ENCODE measurements at regions not wholly inside any gene's neighbourhood (a gene's known extent, or its start where the extent isn't known, plus 50 kb on each side); places are given as distances from the start of the nearest gene placed in this dataset.
"Not testable (repeated sequence)": the region's sequence is repeated elsewhere in the genome, so short reads cannot be mapped to it uniquely, and the experiment has no call there.

- no peak for DNase-seq
Measured at GRCh38 chr12:126038434-126038833, 973.2 kb downstream of the AACS start.

GRCh38 chr12:126040307-126040706 lies 975.1 kb downstream of the AACS start:
- no peak for DNase-seq

- no peak for DNase-seq
Measured at GRCh38 chr12:126042286-126042685, 977.1 kb downstream of the AACS start.

GRCh38 chr12:126049501-126049900 lies 984.3 kb downstream of the AACS start:
- not testable (repeated sequence) for DNase-seq

- no peak for DNase-seq
Measured at GRCh38 chr12:126051611-126052107, 986.4 kb downstream of the AACS start.

- DNase-seq, result no peak
Measured at GRCh38 chr12:126055521-126055920, 990.3 kb downstream of the AACS start.

GRCh38 chr12:126061777-126062176 lies 996.5 kb downstream of the AACS start:
- DNase-seq, result no peak

- DNase-seq, result no peak
Measured at GRCh38 chr12:126064028-126064427, 998.8 kb downstream of the AACS start.

- DNase-seq, result no peak
Measured at GRCh38 chr12:126067626-126068329, 1002.5 kb downstream of the AACS start.

GRCh38 chr12:126069549-126070165 lies 1004.4 kb downstream of the AACS start:
- peak; percentile 36 for DNase-seq

- no peak for DNase-seq
Measured at GRCh38 chr12:126076515-126076914, 1011.3 kb downstream of the AACS start.

GRCh38 chr12:126083926-126084325 lies 1018.7 kb downstream of the AACS start:
- no peak for DNase-seq

- DNase-seq, result no peak
Measured at GRCh38 chr12:126084480-126084879, 1019.2 kb downstream of the AACS start.

- DNase-seq, result no peak
Measured at GRCh38 chr12:126086242-126086641, 1021.0 kb downstream of the AACS start.

- DNase-seq, result no peak
Measured at GRCh38 chr12:126087692-126088091, 1022.5 kb downstream of the AACS start.

- DNase-seq, result no peak
Measured at GRCh38 chr12:126093908-126094307, 1028.7 kb downstream of the AACS start.

GRCh38 chr12:126095748-126096510 lies 1030.7 kb downstream of the AACS start:
- no peak for DNase-seq

- no peak for DNase-seq
Measured at GRCh38 chr12:126106706-126107105, 1041.5 kb downstream of the AACS start.

- DNase-seq, result no peak
Measured at GRCh38 chr12:126107659-126108058, 1042.4 kb downstream of the AACS start.

GRCh38 chr12:126108247-126108646 lies 1043.0 kb downstream of the AACS start:
- no peak for DNase-seq

GRCh38 chr12:126112141-126112540 lies 1046.9 kb downstream of the AACS start:
- no peak for DNase-seq

- no peak for DNase-seq
Measured at GRCh38 chr12:126112849-126113248, 1047.6 kb downstream of the AACS start.

GRCh38 chr12:126114441-126114840 lies 1049.2 kb downstream of the AACS start:
- no peak for DNase-seq

- DNase-seq, result no peak
Measured at GRCh38 chr12:126117502-126117901, 1052.3 kb downstream of the AACS start.
